Activated CD4-positive, alpha-beta memory T cell treated with anti-CD3 and anti-CD28 coated beads, Interleukin-2, amount 10 ng/mL, durations not matched to agents 7 days and 5 days (primary cell): ENCODE measurements at regions not wholly inside any gene's neighbourhood (a gene's known extent, or its start where the extent isn't known, plus 50 kb on each side); places are given as distances from the start of the nearest gene placed in this dataset.

ENCODE experiments used
- CTCF ChIA-PET: fragments of 350-600 bp; sonication (Branson Sonifier 250); formaldehyde crosslinking; loops from one replicate; lab custom pipeline; 2021; ENCODE audit warnings: antibody characterized with exemption, inconsistent platforms; lab: Charles Lee
- POLR2A ChIA-PET: fragments of 350-600 bp; sonication (Branson Sonifier 250); formaldehyde crosslinking; loops from one replicate; lab custom pipeline; 2021; ENCODE audit warnings: antibody characterized with exemption; lab: Charles Lee
- DNase-seq: peaks from one replicate; pipeline ENCODE4 v3.0.0-alpha.2; 2020
- H3K27ac Mint-ChIP-seq: one replicate; pipeline ENCODE4 v1.8.0; 2021; ENCODE audit warnings: mild to moderate bottlenecking, mixed read lengths
- H3K27me3 Mint-ChIP-seq: one replicate; pipeline ENCODE4 v1.8.0; 2021; ENCODE audit warnings: mixed read lengths
- H3K36me3 Mint-ChIP-seq: one replicate; pipeline ENCODE4 v1.8.0; 2021; ENCODE audit warnings: low read depth, mixed read lengths
- H3K4me1 Mint-ChIP-seq: one replicate; pipeline ENCODE4 v1.8.0; 2021; ENCODE audit warnings: mixed read lengths
- H3K4me3 Mint-ChIP-seq: one replicate; pipeline ENCODE4 v1.8.0; 2021; ENCODE audit warnings: mild to moderate bottlenecking, mixed read lengths
- H3K9me3 Mint-ChIP-seq: one replicate; pipeline ENCODE4 v1.8.0; 2021; ENCODE audit warnings: mixed read lengths

DNA sequence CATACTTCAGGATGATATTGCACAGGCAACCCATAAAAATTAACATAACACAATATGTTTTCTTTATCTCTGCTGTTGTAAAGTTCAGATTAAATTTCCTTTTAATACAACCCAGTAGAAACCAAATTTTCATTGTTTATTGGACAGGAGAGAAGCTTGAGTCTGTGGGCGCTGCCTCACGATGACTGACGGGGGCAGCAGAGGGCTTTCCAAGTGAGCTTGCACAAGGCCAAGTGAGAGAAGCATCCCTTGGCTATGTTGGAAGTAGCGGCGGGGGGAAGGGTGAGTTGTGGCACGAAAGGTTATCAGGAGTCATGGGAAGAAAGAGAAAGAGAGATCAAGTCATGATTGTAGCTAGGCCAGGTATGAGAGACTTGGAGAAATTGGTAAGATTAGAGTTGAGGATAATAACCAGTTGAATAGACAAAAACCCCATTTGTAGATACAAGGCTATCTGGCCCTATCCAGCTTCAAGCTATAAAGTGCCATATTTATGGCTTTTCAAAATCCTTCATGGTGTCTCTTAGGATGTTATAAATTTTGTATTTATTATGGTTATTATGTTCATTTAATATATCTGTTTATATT, 413.7 kb upstream of the FAM98A start:
- peak; percentile 20 for DNase-seq
- ChIA-PET POLR2A (no interaction called here), CTCF (no interaction called here)
- Mint-ChIP-seq H3K27ac (no peak overlapping the region), H3K9me3 (no peaks in the 10 kb centered on the region), H3K36me3 (no peaks in the 10 kb centered on the region), H3K4me3 (no peak overlapping the region), H3K4me1 (no peaks in the 10 kb centered on the region), H3K27me3 (peaks cover 2% of the 10 kb centered on the region)

DNA sequence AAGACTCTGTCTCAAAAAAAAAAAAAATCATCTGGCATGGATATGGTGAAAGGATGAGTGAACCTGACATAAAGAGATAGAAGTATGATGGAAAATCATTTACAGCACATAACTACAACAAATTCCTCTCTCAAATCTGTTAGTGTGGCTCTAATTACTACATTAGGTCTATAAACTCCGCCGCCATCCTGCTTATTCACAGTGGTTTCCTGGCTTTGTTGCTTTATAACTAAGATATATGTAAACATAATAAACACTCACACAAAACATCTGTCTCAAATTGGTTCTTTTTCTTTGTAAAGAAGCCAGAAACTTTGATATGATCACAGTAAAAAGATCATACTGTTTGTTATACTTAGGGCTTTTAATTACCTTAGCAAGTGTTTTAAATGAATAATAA, 412.6 kb upstream of the FAM98A start:
- ChIA-PET POLR2A (no interaction called here), CTCF (no interaction called here)
- Mint-ChIP-seq H3K9me3 (no peaks in the 10 kb centered on the region), H3K27ac (no peak overlapping the region), H3K27me3 (peaks cover 2% of the 10 kb centered on the region), H3K4me3 (no peak overlapping the region), H3K4me1 (no peaks in the 10 kb centered on the region), H3K36me3 (no peaks in the 10 kb centered on the region)
- no peak for DNase-seq

DNA sequence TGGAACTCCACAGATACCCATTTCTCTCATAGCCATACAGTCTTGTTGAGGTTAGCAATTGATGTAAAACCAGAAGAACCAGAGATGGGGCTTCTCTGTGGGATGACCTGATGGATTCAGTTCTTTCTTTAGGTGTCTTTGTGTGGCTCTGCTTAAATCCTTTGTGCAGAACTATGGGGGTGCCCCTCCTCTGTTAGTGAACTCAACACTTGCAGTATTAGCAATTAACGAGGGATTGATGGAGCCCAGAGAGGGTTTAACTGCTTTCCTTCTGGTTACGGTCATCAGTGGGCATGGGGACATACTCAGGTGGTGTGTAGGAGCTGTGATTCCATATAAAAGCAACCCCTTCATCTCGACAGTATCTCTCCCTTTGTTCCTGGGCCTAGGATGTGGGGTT, 406.8 kb upstream of the FAM98A start:
- no peaks in the 10 kb centered on the region for H3K27me3 Mint-ChIP-seq
- H3K4me1 Mint-ChIP-seq = no peaks in the 10 kb centered on the region
- DNase-seq = no peak
- H3K36me3 Mint-ChIP-seq = no peaks in the 10 kb centered on the region
- POLR2A ChIA-PET = no interaction called here
- CTCF ChIA-PET = no interaction called here
- H3K9me3 Mint-ChIP-seq = no peaks in the 10 kb centered on the region
- H3K27ac Mint-ChIP-seq = no peak overlapping the region
- H3K4me3 Mint-ChIP-seq = no peak overlapping the region

DNA sequence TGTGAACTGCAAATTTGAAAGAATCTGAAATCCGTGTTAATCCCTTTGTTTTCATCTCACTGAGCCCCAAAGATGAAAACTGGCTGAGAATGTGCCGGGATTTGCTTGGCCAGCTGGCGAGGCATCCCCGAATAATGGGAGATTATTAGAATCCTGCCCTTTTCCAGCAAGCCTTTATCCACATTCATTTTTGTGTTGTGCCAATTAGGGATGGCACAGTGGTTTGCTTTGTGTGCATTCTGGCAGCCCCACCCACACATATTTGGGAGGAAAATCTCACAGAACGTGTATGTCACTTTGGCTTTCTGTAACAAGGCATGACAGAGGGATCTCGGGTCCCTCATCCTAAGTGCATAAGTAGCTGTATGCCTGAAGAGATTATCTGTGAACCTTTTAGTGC, 405.8 kb upstream of the FAM98A start:
- H3K27ac Mint-ChIP-seq = no peak overlapping the region
- H3K9me3 Mint-ChIP-seq = no peaks in the 10 kb centered on the region
- no peaks in the 10 kb centered on the region for H3K36me3 Mint-ChIP-seq

DNA sequence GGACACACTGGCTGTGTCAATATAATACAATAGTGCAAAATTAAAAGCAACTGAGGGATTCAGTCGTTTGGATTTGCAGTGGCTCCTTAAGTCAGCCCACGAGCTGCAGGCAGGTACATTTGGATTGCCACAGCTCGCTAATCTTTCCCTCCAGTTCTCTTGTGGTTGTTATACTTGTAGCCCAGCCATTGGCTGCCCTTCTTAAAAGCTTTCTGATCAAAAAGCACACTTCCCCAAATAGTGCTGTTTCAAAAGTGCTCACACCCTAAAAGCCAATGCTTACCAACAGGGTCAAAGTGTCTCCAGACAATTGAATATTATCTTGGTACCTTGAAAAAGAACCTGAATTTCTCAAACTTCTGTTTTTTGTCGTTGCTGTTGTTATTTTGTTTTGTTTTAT, 404.7 kb upstream of the FAM98A start:
- POLR2A ChIA-PET = no interaction called here
- no peak overlapping the region for H3K27ac Mint-ChIP-seq
- H3K9me3 Mint-ChIP-seq = no peaks in the 10 kb centered on the region
- H3K4me1 Mint-ChIP-seq = no peaks in the 10 kb centered on the region
- DNase-seq = no peak
- CTCF ChIA-PET = no interaction called here
- H3K4me3 Mint-ChIP-seq = no peak overlapping the region
- H3K27me3 Mint-ChIP-seq = no peaks in the 10 kb centered on the region
- no peaks in the 10 kb centered on the region for H3K36me3 Mint-ChIP-seq

More for the DNA sequence above, 405.8 kb upstream of the FAM98A start:
- no peaks in the 10 kb centered on the region for H3K4me1 Mint-ChIP-seq
- POLR2A ChIA-PET = no interaction called here
- CTCF ChIA-PET = no interaction called here
- DNase-seq = no peak
- H3K27me3 Mint-ChIP-seq = no peaks in the 10 kb centered on the region
- H3K4me3 Mint-ChIP-seq = no peak overlapping the region

DNA sequence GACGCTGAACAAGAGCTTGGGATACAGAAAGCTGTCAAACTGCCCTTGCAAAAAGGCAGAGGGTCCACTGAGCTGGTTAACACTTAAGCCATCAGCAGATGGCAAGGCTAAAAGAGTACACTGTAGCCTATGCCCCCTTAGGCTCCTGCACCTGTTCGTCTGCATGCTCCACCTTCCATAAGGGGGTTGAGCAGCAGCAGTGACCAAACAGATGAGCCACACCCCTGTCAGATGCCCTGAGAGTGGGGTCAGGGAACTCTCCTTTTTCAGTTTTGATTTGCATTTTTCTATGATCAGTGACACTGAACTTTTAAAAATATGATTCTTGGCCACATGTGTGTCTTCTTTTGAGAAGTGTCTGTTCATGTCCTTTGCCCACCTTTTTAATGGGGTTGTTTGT, 402.5 kb upstream of the FAM98A start:
- CTCF ChIA-PET = no interaction called here
- DNase-seq = no peak
- Mint-ChIP-seq H3K4me1 (no peaks in the 10 kb centered on the region), H3K4me3 (no peak overlapping the region), H3K27ac (no peak overlapping the region), H3K9me3 (peaks cover 5% of the 10 kb centered on the region), H3K36me3 (no peaks in the 10 kb centered on the region), H3K27me3 (no peaks in the 10 kb centered on the region)
- POLR2A ChIA-PET = no interaction called here

DNA sequence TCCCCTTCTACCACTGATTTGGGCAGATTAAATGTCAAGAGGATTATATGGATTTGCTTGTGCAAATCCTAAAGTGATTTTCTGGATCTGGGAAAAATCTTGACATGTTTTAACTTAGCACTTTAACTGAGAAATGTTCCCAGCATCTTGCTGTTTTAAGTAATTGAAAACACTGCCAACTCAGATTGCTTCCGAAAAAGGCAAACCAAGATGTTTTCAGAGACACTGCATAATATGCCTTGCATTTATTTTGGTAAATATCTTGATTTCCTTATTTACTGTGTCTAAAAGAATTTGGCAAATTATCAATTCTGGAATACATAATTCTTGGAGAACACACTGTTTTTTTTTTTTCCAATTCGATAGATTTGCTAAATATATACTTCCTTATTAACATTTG, 385.0 kb upstream of the FAM98A start:
- H3K4me1 Mint-ChIP-seq = no peaks in the 10 kb centered on the region
- DNase-seq = no peak
- no peak overlapping the region for H3K4me3 Mint-ChIP-seq
- no peaks in the 10 kb centered on the region for H3K36me3 Mint-ChIP-seq
- H3K27me3 Mint-ChIP-seq = no peaks in the 10 kb centered on the region
- no peak overlapping the region for H3K27ac Mint-ChIP-seq
- ChIA-PET CTCF (no interaction called here), POLR2A (no interaction called here)
- H3K9me3 Mint-ChIP-seq = peaks cover 6% of the 10 kb centered on the region

DNA sequence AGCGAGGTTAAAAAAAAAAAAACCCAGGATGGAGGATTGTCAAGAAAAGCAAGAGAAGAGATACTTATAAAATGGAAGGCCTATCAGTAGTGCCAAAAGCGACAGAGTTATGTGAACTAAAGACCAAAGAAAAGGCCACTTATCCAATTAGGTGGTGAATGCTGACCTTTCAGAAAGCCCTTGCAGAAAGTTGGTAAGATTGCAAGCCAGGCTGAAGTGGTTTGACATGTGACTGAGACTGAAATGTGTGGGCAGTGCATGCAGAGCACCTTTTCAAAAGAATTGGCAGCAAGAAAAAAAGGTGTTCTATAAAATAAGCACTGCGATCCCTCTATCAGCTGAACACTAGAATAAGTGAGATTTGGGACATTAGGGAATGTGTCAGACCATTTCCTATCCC, 379.4 kb upstream of the FAM98A start:
- no peak overlapping the region for H3K27ac Mint-ChIP-seq
- no peaks in the 10 kb centered on the region for H3K27me3 Mint-ChIP-seq
- no peaks in the 10 kb centered on the region for H3K4me1 Mint-ChIP-seq

DNA sequence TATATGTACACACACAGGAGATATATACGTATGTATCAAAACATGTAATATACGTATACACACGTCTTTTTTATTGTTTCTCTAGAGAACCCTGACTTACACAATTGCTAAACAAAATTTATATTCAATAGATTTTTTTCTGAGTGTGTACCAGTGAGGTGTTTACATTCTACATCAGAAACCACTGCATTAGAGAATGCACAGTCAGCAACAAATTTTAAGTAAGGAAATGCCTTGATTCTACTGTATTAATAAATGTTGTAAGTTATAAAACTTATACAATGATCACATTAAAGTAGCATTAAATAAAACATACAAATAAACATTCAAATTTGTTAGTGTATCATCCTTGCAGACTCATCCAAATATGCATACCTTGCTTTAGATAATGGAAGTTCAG, 376.4 kb upstream of the FAM98A start:
- no peak overlapping the region for H3K4me3 Mint-ChIP-seq
- no peak overlapping the region for H3K27ac Mint-ChIP-seq
- H3K4me1 Mint-ChIP-seq = no peaks in the 10 kb centered on the region
- ChIA-PET POLR2A (no interaction called here), CTCF (no interaction called here)
- H3K36me3 Mint-ChIP-seq = no peaks in the 10 kb centered on the region
- DNase-seq = no peak
- no peaks in the 10 kb centered on the region for H3K27me3 Mint-ChIP-seq
- peaks cover 3% of the 10 kb centered on the region for H3K9me3 Mint-ChIP-seq

More for the DNA sequence above, 379.4 kb upstream of the FAM98A start:
- Mint-ChIP-seq H3K9me3 (peaks cover 5% of the 10 kb centered on the region), H3K36me3 (no peaks in the 10 kb centered on the region), H3K4me3 (no peak overlapping the region)
- ChIA-PET POLR2A (no interaction called here), CTCF (interaction anchor here (0.6 kb wide), 1 partner anchor 438 kb away, joined by 5 read pairs; no protein-coding TSS in a partner anchor)
- DNase-seq = no peak

DNA sequence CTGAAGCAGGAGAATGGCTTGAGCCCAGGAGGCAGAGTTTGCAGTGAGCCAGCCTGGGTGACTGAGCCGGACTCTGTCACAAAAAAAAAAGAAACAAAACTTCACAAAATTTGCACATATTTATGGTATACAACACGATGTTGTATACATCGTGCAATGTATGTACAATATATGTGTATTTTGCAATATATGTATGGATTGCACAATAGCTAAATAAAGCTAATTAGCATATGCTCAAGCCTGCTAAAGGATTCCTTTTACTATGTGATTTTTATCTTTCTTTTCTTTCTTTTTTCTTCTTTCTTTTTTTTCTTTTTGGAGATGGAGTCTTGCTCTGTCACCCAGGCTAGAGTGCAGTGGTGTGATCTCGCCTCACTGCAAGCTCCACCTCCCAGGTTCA, 368.0 kb upstream of the FAM98A start:
- no peak for DNase-seq
- Mint-ChIP-seq H3K4me1 (no peaks in the 10 kb centered on the region), H3K36me3 (no peaks in the 10 kb centered on the region), H3K27ac (no peak overlapping the region), H3K9me3 (no peaks in the 10 kb centered on the region), H3K27me3 (no peaks in the 10 kb centered on the region), H3K4me3 (no peak overlapping the region)
- ChIA-PET POLR2A (no interaction called here), CTCF (no interaction called here)

DNA sequence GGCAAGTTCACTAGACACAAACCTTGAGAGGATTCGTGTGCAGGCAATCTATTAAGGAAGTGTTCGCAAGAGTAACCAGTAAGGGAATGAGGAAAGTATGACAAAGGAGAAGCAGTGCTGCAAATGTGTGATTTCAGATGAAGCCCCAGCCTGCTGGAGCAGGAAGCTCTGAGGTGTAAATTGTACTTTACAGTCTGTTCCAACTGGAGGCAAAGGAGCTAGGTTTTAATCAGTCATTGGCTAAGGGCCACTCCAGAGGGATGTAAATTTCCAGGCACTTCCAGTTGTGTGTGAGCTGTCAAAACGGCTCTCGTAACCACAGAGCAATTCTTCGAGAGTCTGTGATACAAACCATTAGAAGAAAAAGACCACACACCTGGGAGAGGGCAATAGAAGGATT, 359.5 kb upstream of the FAM98A start:
- CTCF ChIA-PET = no interaction called here
- DNase-seq = no peak
- POLR2A ChIA-PET = no interaction called here
- no peak overlapping the region for H3K27ac Mint-ChIP-seq
- H3K36me3 Mint-ChIP-seq = no peaks in the 10 kb centered on the region
- H3K4me1 Mint-ChIP-seq = no peaks in the 10 kb centered on the region
- no peak overlapping the region for H3K4me3 Mint-ChIP-seq
- H3K27me3 Mint-ChIP-seq = no peaks in the 10 kb centered on the region
- no peaks in the 10 kb centered on the region for H3K9me3 Mint-ChIP-seq

DNA sequence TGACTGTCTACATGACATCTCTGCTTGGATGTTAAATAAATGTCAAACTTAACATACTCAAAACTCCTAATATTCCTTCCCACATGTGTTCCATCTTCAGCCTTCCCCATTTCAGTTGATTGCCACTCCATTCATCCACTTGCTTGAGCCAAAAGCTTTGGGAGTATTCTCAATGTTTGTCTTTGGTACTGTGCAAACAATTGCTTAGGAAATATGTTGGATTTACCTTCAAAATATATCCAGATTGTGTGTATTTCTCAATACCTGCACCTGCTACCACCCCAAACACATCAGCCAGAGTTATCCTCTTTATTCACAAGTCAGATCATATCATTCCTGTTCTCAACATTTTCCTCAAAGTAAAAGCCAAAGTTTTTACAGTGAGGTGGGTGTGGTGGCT, 350.3 kb upstream of the FAM98A start:
- ChIA-PET POLR2A (no interaction called here), CTCF (no interaction called here)
- Mint-ChIP-seq H3K27me3 (no peaks in the 10 kb centered on the region), H3K4me1 (no peaks in the 10 kb centered on the region), H3K4me3 (no peak overlapping the region), H3K9me3 (peaks cover 6% of the 10 kb centered on the region), H3K36me3 (no peaks in the 10 kb centered on the region), H3K27ac (no peak overlapping the region)
- no peak for DNase-seq

DNA sequence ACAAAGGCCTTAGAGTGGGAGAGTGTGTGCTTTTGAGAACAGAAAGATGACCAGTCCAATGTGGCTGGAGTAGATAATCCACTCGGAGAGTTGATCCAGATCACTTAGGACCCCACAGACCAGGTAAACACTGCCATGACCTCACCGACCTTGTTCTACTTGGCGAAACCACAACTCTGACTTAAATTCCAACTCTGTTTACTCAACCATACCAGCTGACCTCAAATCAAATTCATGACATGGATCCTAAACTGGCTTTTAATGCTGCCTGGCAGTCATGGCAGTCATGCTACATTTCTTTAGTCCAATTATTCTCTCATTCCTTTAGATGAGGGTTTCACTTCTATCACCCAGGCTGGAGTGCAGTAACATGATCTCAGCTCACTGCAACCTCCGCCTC, 347.1 kb upstream of the FAM98A start:
- H3K9me3 Mint-ChIP-seq = peaks cover 6% of the 10 kb centered on the region
- H3K36me3 Mint-ChIP-seq = no peaks in the 10 kb centered on the region
- DNase-seq = no peak

DNA sequence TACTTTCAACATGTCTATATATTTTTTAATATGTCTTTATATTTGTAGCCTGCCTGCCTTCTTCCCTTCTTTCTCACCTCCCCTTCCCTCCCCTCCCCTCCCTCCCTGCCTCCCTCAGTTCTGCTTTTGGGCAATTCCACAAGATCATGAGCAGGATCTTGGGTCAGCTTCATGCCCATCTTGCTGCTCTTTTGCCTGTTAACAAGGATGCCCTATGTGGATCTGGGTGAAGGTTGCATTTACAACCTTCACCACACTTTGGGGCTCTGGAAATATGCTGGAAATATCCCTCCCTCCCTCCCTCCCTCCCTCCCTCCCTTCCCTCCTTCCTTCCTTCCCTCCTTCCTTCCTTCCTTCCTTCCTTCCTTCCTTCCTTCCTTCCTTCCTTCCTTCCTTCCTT, 334.1 kb upstream of the FAM98A start:
- H3K4me3 Mint-ChIP-seq = no peak overlapping the region
- H3K27me3 Mint-ChIP-seq = no peaks in the 10 kb centered on the region
- no peaks in the 10 kb centered on the region for H3K9me3 Mint-ChIP-seq
- H3K4me1 Mint-ChIP-seq = peaks cover 2% of the 10 kb centered on the region
- ChIA-PET POLR2A (no interaction called here), CTCF (no interaction called here)
- DNase-seq = no peak
- H3K36me3 Mint-ChIP-seq = no peaks in the 10 kb centered on the region
- no peak overlapping the region for H3K27ac Mint-ChIP-seq

More for the DNA sequence above, 347.1 kb upstream of the FAM98A start:
- Mint-ChIP-seq H3K4me3 (no peak overlapping the region), H3K4me1 (no peaks in the 10 kb centered on the region), H3K27ac (no peak overlapping the region), H3K27me3 (no peaks in the 10 kb centered on the region)
- ChIA-PET POLR2A (no interaction called here), CTCF (no interaction called here)
